H9 (cell line): ENCODE measurements at regions not wholly inside any gene's neighbourhood (a gene's known extent, or its start where the extent isn't known, plus 50 kb on each side); places are given as distances from the start of the nearest gene placed in this dataset.

ENCODE experiments used
- DNase-seq: peaks from one replicate; pipeline ENCODE4 v3.0.0-alpha.2; 2017
- H2AFZ ChIP-seq: one replicate; pipeline ENCODE4 v1.6.1; 2013; ENCODE audit warnings: mild to moderate bottlenecking, low read length, control low read depth, moderate library complexity
- H2AK5ac ChIP-seq: 2 replicates; pipeline ENCODE4 v1.6.1; 2013; ENCODE audit warnings: low read length, control low read depth, mixed read lengths; ENCODE audit not compliant: insufficient read length
- H2BK120ac ChIP-seq: one replicate; pipeline ENCODE4 v1.6.1; 2013; ENCODE audit warnings: low read depth, mild to moderate bottlenecking, low read length, control low read depth, inconsistent platforms; ENCODE audit not compliant: poor library complexity, severe bottlenecking
- H2BK12ac ChIP-seq: 2 replicates; pipeline ENCODE4 v1.6.1; 2013; ENCODE audit warnings: low read length, control low read depth, mixed read lengths, low read depth; ENCODE audit not compliant: insufficient read length
- H2BK15ac ChIP-seq: 2 replicates; pipeline ENCODE4 v1.6.1; 2013; ENCODE audit warnings: low read depth, low read length, control low read depth
- H2BK20ac ChIP-seq: one replicate; pipeline ENCODE4 v1.6.1; 2013; ENCODE audit warnings: low read depth, mild to moderate bottlenecking, low read length, control low read depth, inconsistent platforms; ENCODE audit not compliant: poor library complexity, severe bottlenecking
- H2BK5ac ChIP-seq: 2 replicates; pipeline ENCODE4 v1.6.1; 2013; ENCODE audit warnings: low read length, control low read depth, mixed read lengths; ENCODE audit not compliant: insufficient read length
- H3K14ac ChIP-seq: 2 replicates; pipeline ENCODE4 v1.6.1; 2013; ENCODE audit warnings: low read length, control low read depth; ENCODE audit not compliant: insufficient read depth
- H3K18ac ChIP-seq: 2 replicates; pipeline ENCODE4 v1.6.1; 2013; ENCODE audit warnings: low read depth, mild to moderate bottlenecking, mixed read lengths, low read length, control low read depth; ENCODE audit not compliant: insufficient read length
- H3K23ac ChIP-seq: 2 replicates; pipeline ENCODE4 v1.6.1; 2013; ENCODE audit warnings: low read length, control low read depth, mixed read lengths, low read depth; ENCODE audit not compliant: insufficient read length
- H3K23me2 ChIP-seq: 2 replicates; pipeline ENCODE4 v1.6.1; 2013; ENCODE audit warnings: low read depth, mild to moderate bottlenecking, mixed read lengths, low read length, control low read depth; ENCODE audit not compliant: insufficient read length, poor library complexity, severe bottlenecking
- H3K27ac ChIP-seq: 2 replicates; pipeline ENCODE4 v1.5.1; 2013; ENCODE audit warnings: low read length, control low read depth, mixed read lengths, low read depth; ENCODE audit not compliant: insufficient read length
- H3K27me3 ChIP-seq: 2 replicates; pipeline ENCODE4 v1.6.1; 2013; ENCODE audit warnings: low read length, control low read depth, inconsistent platforms; ENCODE audit not compliant: insufficient read depth
- H3K4ac ChIP-seq: 2 replicates; pipeline ENCODE4 v1.6.1; 2013; ENCODE audit warnings: low read depth, mild to moderate bottlenecking, control low read depth, inconsistent platforms, low read length, moderate library complexity
- H3K4me1 ChIP-seq: 2 replicates; pipeline ENCODE4 v1.6.1; 2013; ENCODE audit warnings: low read length, control low read depth, inconsistent platforms; ENCODE audit not compliant: insufficient read depth
- H3K4me2 ChIP-seq: 2 replicates; pipeline ENCODE4 v1.6.1; 2013; ENCODE audit warnings: low read length, control low read depth, mixed read lengths; ENCODE audit not compliant: insufficient read length, insufficient read depth
- H3K56ac ChIP-seq: 2 replicates; pipeline ENCODE4 v1.6.1; 2013; ENCODE audit warnings: low read depth, mild to moderate bottlenecking, mixed read lengths, low read length, control low read depth; ENCODE audit not compliant: insufficient read length
- H3K79me1 ChIP-seq: 2 replicates; pipeline ENCODE4 v1.6.1; 2013; ENCODE audit warnings: low read depth, mild to moderate bottlenecking, moderate library complexity, low read length, control low read depth, inconsistent platforms; ENCODE audit not compliant: insufficient read depth, poor library complexity, severe bottlenecking
- H3K79me2 ChIP-seq: 2 replicates; pipeline ENCODE4 v1.6.1; 2013; ENCODE audit warnings: low read length, control low read depth, inconsistent platforms; ENCODE audit not compliant: insufficient read depth
- H3K9ac ChIP-seq: 2 replicates; pipeline ENCODE4 v1.6.1; 2013; ENCODE audit warnings: low read length, control low read depth, mixed read lengths; ENCODE audit not compliant: insufficient read length; ENCODE audit errors: extremely low read depth
- H3K9me3 ChIP-seq: one replicate; pipeline ENCODE4 v1.6.1; 2013; ENCODE audit warnings: low read depth, low read length, inconsistent platforms; ENCODE audit not compliant: control insufficient read depth
- H3T11ph ChIP-seq: one replicate; pipeline ENCODE4 v1.6.1; 2013; ENCODE audit warnings: mild to moderate bottlenecking, low read length, control low read depth, inconsistent platforms
- H4K20me1 ChIP-seq: one replicate; pipeline ENCODE4 v1.6.1; 2013; ENCODE audit not compliant: control insufficient read depth, insufficient read length, insufficient read depth
- H4K5ac ChIP-seq: 2 replicates; pipeline ENCODE4 v1.6.1; 2013; ENCODE audit warnings: low read depth, mild to moderate bottlenecking, mixed read lengths, low read length, control low read depth; ENCODE audit not compliant: insufficient read length
- H4K8ac ChIP-seq: replicated peaks from 2 replicates; pipeline ENCODE4 v1.6.1; 2013; ENCODE audit warnings: low read length, control low read depth, mixed read lengths, low read depth; ENCODE audit not compliant: insufficient read length
- H4K91ac ChIP-seq: 2 replicates; pipeline ENCODE4 v1.6.1; 2013; ENCODE audit warnings: low read depth, mild to moderate bottlenecking, moderate library complexity, mixed read lengths, low read length, control low read depth; ENCODE audit not compliant: insufficient read length
- H3K27ac Mint-ChIP-seq, 3 experiments: 2 replicates in 2 of 3; 3 replicates in 1 of 3; pipeline ENCODE4 v1.8.0; 2020 to 2021; ENCODE audit warnings: mixed read lengths in 3 of 3, mild to moderate bottlenecking in 1 of 3, moderate library complexity in 1 of 3
- H3K27me3 Mint-ChIP-seq: 2 replicates; pipeline ENCODE4 v1.8.0; 2021; ENCODE audit warnings: low read depth, mild to moderate bottlenecking, moderate library complexity, mixed read lengths
- H3K36me3 Mint-ChIP-seq, 3 experiments: 2 replicates in 2 of 3; 3 replicates in 1 of 3; pipeline ENCODE4 v1.8.0; 2020 to 2021; ENCODE audit warnings: low read depth in 3 of 3, mixed read lengths in 3 of 3; ENCODE audit not compliant: insufficient read depth in 1 of 3
- H3K4me1 Mint-ChIP-seq, 2 experiments: 2 replicates each; pipeline ENCODE4 v1.8.0; 2020; ENCODE audit warnings: mixed read lengths in 2 of 2
- H3K4me3 Mint-ChIP-seq, 2 experiments: 2 replicates in 1 of 2; 3 replicates in 1 of 2; pipeline ENCODE4 v1.8.0; 2020 to 2021; ENCODE audit warnings: mild to moderate bottlenecking in 2 of 2, mixed read lengths in 2 of 2, moderate library complexity in 1 of 2
- H3K9me3 Mint-ChIP-seq, 2 experiments: 2 replicates in 1 of 2; 3 replicates in 1 of 2; pipeline ENCODE4 v1.8.0; 2020; ENCODE audit warnings: mild to moderate bottlenecking in 2 of 2, mixed read lengths in 2 of 2, moderate library complexity in 1 of 2
- CTCF ChIP-seq: fragments of 200-600 bp; sonication (generic); conservative IDR thresholded peaks from 3 replicates; pipeline ENCODE4 v1.8.0; 2021; ENCODE audit warnings: antibody characterized with exemption, mild to moderate bottlenecking
- WGBS: extraction: QIAGEN DNeasy Blood & Tissue Kit; methylation state at CpG from one replicate; pipeline ENCODE4 v1.1.7; 2013; ENCODE audit warnings: missing lambda C conversion rate, low lambda C conversion rate, mixed read lengths; ENCODE audit not compliant: insufficient read length; ENCODE audit errors: extremely low coverage; 5-methylcytosine and 5-hydroxymethylcytosine counted together

- no peak for TF ChIP-seq CTCF
- H2BK20ac ChIP-seq: no peak overlapping the region
- H3K27ac Mint-ChIP-seq: no peak overlapping the region; a peak in 1 of 7 replicates
- H3K23me2 ChIP-seq: no peaks in the 10 kb centered on the region
- no peak overlapping the region for H2BK5ac ChIP-seq
- H2AK5ac ChIP-seq: no peak overlapping the region
- H4K8ac ChIP-seq: no peak overlapping the region
- no peak for DNase-seq
- no peak overlapping the region for H3T11ph ChIP-seq
- no peaks in the 10 kb centered on the region for H3K27me3 ChIP-seq
- H3K18ac ChIP-seq: no peak overlapping the region
- no peaks in the 10 kb centered on the region for H3K79me1 ChIP-seq
- peaks cover 0 to 1% of the 10 kb centered on the region in 2 experiments; a peak in 2 of 4 replicates for H3K4me1 Mint-ChIP-seq
- H3K4me1 ChIP-seq: no peaks in the 10 kb centered on the region
- no CpG with 5 or more reads among the region's 2 CpGs for WGBS
- H3K9ac ChIP-seq: no peak overlapping the region
- H3K9me3 ChIP-seq: no peaks in the 10 kb centered on the region
- H3K14ac ChIP-seq: no peak overlapping the region
- H3K79me2 ChIP-seq: no peaks in the 10 kb centered on the region
- peaks cover 0 to 4% (median 0%) of the 10 kb centered on the region in 3 experiments; a peak in 2 of 7 replicates for H3K36me3 Mint-ChIP-seq
- no peak overlapping the region for H4K91ac ChIP-seq
- no peaks in the 10 kb centered on the region for H4K20me1 ChIP-seq
- no peaks in the 10 kb centered on the region for H3K27me3 Mint-ChIP-seq
- H3K9me3 Mint-ChIP-seq: peaks cover 2 to 4% of the 10 kb centered on the region in 2 experiments; a peak in 4 of 5 replicates
- no peak overlapping the region for H2AFZ ChIP-seq
- H3K56ac ChIP-seq: no peak overlapping the region
- H3K4me3 Mint-ChIP-seq: no peak overlapping the region
- no peak overlapping the region for H3K4me2 ChIP-seq
- no peak overlapping the region for H2BK15ac ChIP-seq
- H2BK120ac ChIP-seq: no peak overlapping the region
- no peak overlapping the region for H2BK12ac ChIP-seq
- no peak overlapping the region for H3K27ac ChIP-seq
- H4K5ac ChIP-seq: no peak overlapping the region
- H3K23ac ChIP-seq: no peak overlapping the region
- H3K4ac ChIP-seq: no peak overlapping the region
Measured at GRCh38 chr5:97538912-97539311, 355.9 kb upstream of the RIOK2 start.
